A549 (cell line): ENCODE measurements at regions not wholly inside any gene's neighbourhood (a gene's known extent, or its start where the extent isn't known, plus 50 kb on each side); places are given as distances from the start of the nearest gene placed in this dataset.

Experiments
- ATAC-seq, 2 experiments: fragments of 200-7000 bp in 1 of 2; fragments of >200 bp in 1 of 2; cut with Nextera tagmentation in 1 of 2; cut with Tn5 transposase in 1 of 2; 3 replicates each; pipeline versions ENCODE4 v1.8.0 to v1.9.1; 2018 to 2020; ENCODE audit warnings: mild to moderate bottlenecking in 1 of 2, moderate library complexity in 1 of 2
- CTCF ChIA-PET: fragments of 300-600 bp; sonication (Branson Sonifier 250); formaldehyde crosslinking; extraction: SDS; loops from one replicate; lab custom pipeline; 2021; ENCODE audit warnings: antibody characterized with exemption, inconsistent platforms; lab: Yijun Ruan, JAX
- POLR2A ChIA-PET: fragments of 350-600 bp; formaldehyde crosslinking; extraction: SDS; loops from one replicate; lab custom pipeline; 2021; ENCODE audit warnings: antibody characterized with exemption, inconsistent platforms; lab: Yijun Ruan, JAX
- DNase-seq, 2 experiments: peaks; one replicate each; pipeline versions ENCODE4 v3.0.0 to v3.0.0-alpha.2; 2011 to 2016; ENCODE audit warnings: low read depth in 1 of 2, low spot score in 1 of 2
- FAIRE-seq: peaks from 2 replicates; lab custom pipeline; 2011; peaks lifted over from hg19 to GRCh38; lab: Jason Lieb, UNC
- H3K27ac ChIP-seq, 2 experiments: fragments of >200 bp; sonication (Bioruptor Twin); formaldehyde crosslinking; 3 replicates each; pipeline ENCODE4 v1.5.1; 2016 to 2017
- H3K4me1 ChIP-seq: fragments of >200 bp; sonication (Bioruptor Twin); formaldehyde crosslinking; 3 replicates; pipeline ENCODE4 v1.6.1; 2016
- H3K4me2 ChIP-seq: fragments of >200 bp; sonication (Bioruptor Twin); formaldehyde crosslinking; 3 replicates; pipeline ENCODE4 v1.6.1; 2016
- H3K4me3 ChIP-seq: fragments of >200 bp; sonication (Bioruptor Twin); formaldehyde crosslinking; 3 replicates; pipeline ENCODE4 v1.5.1; 2016
- H3K9me3 ChIP-seq: fragments of >200 bp; sonication (Bioruptor Twin); formaldehyde crosslinking; 3 replicates; pipeline ENCODE4 v1.6.1; 2016
- CBX2 ChIP-seq: fragments of 200-600 bp; sonication (generic); IDR thresholded peaks from 2 replicates; pipeline ENCODE4 v1.6.1; 2016; ENCODE audit warnings: low read depth, mild to moderate bottlenecking, borderline replicate concordance
- CHD2 ChIP-seq: fragments of 150-350 bp; IDR thresholded peaks from 2 replicates; pipeline ENCODE4 v1.6.1; 2014; ENCODE audit warnings: low read length; ENCODE audit not compliant: partially characterized antibody
- CHD4 ChIP-seq: fragments of 200-600 bp; sonication (generic); IDR thresholded peaks from 2 replicates; pipeline ENCODE4 v1.6.1; 2016; ENCODE audit warnings: antibody characterized with exemption, mild to moderate bottlenecking, borderline replicate concordance
- CTCF ChIP-seq: fragments of >200 bp; sonication (Bioruptor Twin); formaldehyde crosslinking; IDR thresholded peaks from 3 replicates; pipeline ENCODE4 v1.5.1; 2016
- ELK1 ChIP-seq: fragments of 150-350 bp; IDR thresholded peaks from 2 replicates; pipeline ENCODE4 v1.6.1; 2014; ENCODE audit warnings: low read depth, mild to moderate bottlenecking, low read length
- EP300 ChIP-seq, 2 experiments: fragments of >200 bp; sonication (Bioruptor Twin); formaldehyde crosslinking; IDR thresholded peaks; 2 replicates in 1 of 2; 3 replicates in 1 of 2; pipeline ENCODE4 v1.6.1; 2016 to 2017
- FOSB ChIP-seq: fragments of 250-450 bp; sonication (Bioruptor Pico); IDR thresholded peaks from 2 replicates; pipeline ENCODE4 v1.5.0; 2020; ENCODE audit warnings: mild to moderate bottlenecking, moderate library complexity
- GATA3 ChIP-seq: IDR thresholded peaks from 2 replicates; pipeline ENCODE4 v1.6.1; 2012; ENCODE audit warnings: borderline replicate concordance
- HEYL ChIP-seq: fragments of 250-450 bp; sonication (Bioruptor Pico); IDR thresholded peaks from 2 replicates; pipeline ENCODE4 v1.8.0; 2021; ENCODE audit warnings: mild to moderate bottlenecking, moderate library complexity
- HMGXB4 ChIP-seq: fragments of 250-450 bp; sonication (Bioruptor Pico); IDR thresholded peaks from 2 replicates; pipeline ENCODE4 v1.5.0; 2021; ENCODE audit warnings: mild to moderate bottlenecking, moderate library complexity, borderline replicate concordance
- HOXA7 ChIP-seq: fragments of 250-450 bp; sonication (Bioruptor Pico); IDR thresholded peaks from 2 replicates; pipeline ENCODE4 v1.5.0; 2020; ENCODE audit warnings: mild to moderate bottlenecking, moderate library complexity
- HOXB5 ChIP-seq: fragments of 250-450 bp; sonication (Bioruptor Pico); IDR thresholded peaks from 2 replicates; pipeline ENCODE4 v1.5.0; 2020; ENCODE audit warnings: mild to moderate bottlenecking, moderate library complexity
- JUNB ChIP-seq: fragments of >200 bp; sonication (Bioruptor Twin); formaldehyde crosslinking; IDR thresholded peaks from 2 replicates; pipeline ENCODE4 v1.6.1; 2016
- KDM5A ChIP-seq: fragments of 200-600 bp; sonication (generic); IDR thresholded peaks from 2 replicates; pipeline ENCODE4 v1.6.1; 2016; ENCODE audit warnings: antibody characterized with exemption, mild to moderate bottlenecking
- PBX3 ChIP-seq: IDR thresholded peaks from 2 replicates; pipeline ENCODE4 v1.6.1; 2012
- POLR2A ChIP-seq: IDR thresholded peaks from 2 replicates; pipeline ENCODE4 v1.6.1; 2012; ENCODE audit warnings: mild to moderate bottlenecking, low read length
- POLR2AphosphoS2 ChIP-seq: conservative IDR thresholded peaks from 2 replicates; pipeline ENCODE4 v1.6.1; 2012; ENCODE audit warnings: low read length, improper control_type of control experiment, inconsistent platforms
- RARB ChIP-seq: fragments of 250-450 bp; sonication (Bioruptor Pico); IDR thresholded peaks from 2 replicates; pipeline ENCODE4 v1.8.0; 2021; ENCODE audit warnings: mild to moderate bottlenecking, moderate library complexity
- REST ChIP-seq: fragments of 200-600 bp; sonication (generic); IDR thresholded peaks from 2 replicates; pipeline ENCODE4 v1.6.1; 2016; ENCODE audit warnings: antibody characterized with exemption, mild to moderate bottlenecking, moderate library complexity
- RFX5 ChIP-seq: fragments of 450-650 bp; IDR thresholded peaks from 2 replicates; pipeline ENCODE4 v1.7.1; 2014; ENCODE audit warnings: antibody characterized with exemption, mild to moderate bottlenecking, moderate library complexity
- TP53 ChIP-seq: fragments of 250-450 bp; sonication (Bioruptor Pico); IDR thresholded peaks from 2 replicates; pipeline ENCODE4 v1.5.0; 2021; ENCODE audit warnings: mild to moderate bottlenecking, moderate library complexity
- USF2 ChIP-seq: fragments of 450-650 bp; IDR thresholded peaks from 2 replicates; pipeline ENCODE4 v1.6.1; 2014; ENCODE audit warnings: antibody characterized with exemption
- ZC3H11A ChIP-seq: fragments of 450-650 bp; IDR thresholded peaks from 2 replicates; pipeline ENCODE4 v1.6.1; 2014; ENCODE audit warnings: antibody characterized with exemption, mild to moderate bottlenecking
- ZSCAN20 ChIP-seq: fragments of 250-450 bp; sonication (Bioruptor Pico); IDR thresholded peaks from 2 replicates; pipeline ENCODE4 v1.8.0; 2022; ENCODE audit warnings: mild to moderate bottlenecking, moderate library complexity
- WGBS: methylation state at CpG from one replicate; pipeline ENCODE4 v1.1.6; 2017; ENCODE audit errors: missing lambda C conversion rate; 5-methylcytosine and 5-hydroxymethylcytosine counted together

- POLR2A ChIA-PET: no interaction called here
- TF ChIP-seq CHD2: no peak
- no peak for TF ChIP-seq PBX3
- TF ChIP-seq HOXB5: no peak
- no peak for TF ChIP-seq USF2
- TF ChIP-seq RFX5: no peak
- no peak for TF ChIP-seq ZC3H11A
- no peak for TF ChIP-seq KDM5A
- no peak for TF ChIP-seq TP53 (CRISPR knock-in tag)
- no peak for TF ChIP-seq RARB
- TF ChIP-seq ZSCAN20 (CRISPR knock-in tag): no peak
- no peak for TF ChIP-seq GATA3
- no peak for TF ChIP-seq CBX2
- no peak for TF ChIP-seq ELK1
- TF ChIP-seq JUNB: no peak
- TF ChIP-seq, all 56 proteins: peak for 0
- ATAC-seq (no peak), FAIRE-seq (no peak), DNase-seq (no peak)
- Histone ChIP-seq H3K27ac (no peak overlapping the region), H3K4me2 (no peak overlapping the region), H3K4me1 (no peaks in the 10 kb centered on the region), H3K9me3 (0 out of 3 replicates have a peak, but pooled peaks cover 3% of the 10 kb centered on the region), H3K4me3 (no peak overlapping the region)
- CTCF ChIA-PET: interaction anchor here (0.9 kb wide), 1 partner anchor 26 kb away, joined by 3 read pairs; no protein-coding TSS in a partner anchor
- WGBS: 66% methylated on average over 5 of the region's 5 CpGs
These were observed 140.5 kb downstream of the ZBTB18 start for GRCh38 chr1:244191581-244191980.

- no peaks in the 10 kb centered on the region for H3K4me1 ChIP-seq
- 0 out of 3 replicates have a peak, but pooled peaks cover 3% of the 10 kb centered on the region for H3K9me3 ChIP-seq
- no peak for TF ChIP-seq POLR2A
- no peak for TF ChIP-seq CTCF
- TF ChIP-seq EP300 (IDR thresholded peaks at IDR 0.05): no peak
- no peak for TF ChIP-seq HMGXB4 (CRISPR knock-in tag)
- no peak for TF ChIP-seq KDM5A
- TF ChIP-seq CHD4: no peak
- no peak for TF ChIP-seq FOSB
- TF ChIP-seq CBX2: no peak
- TF ChIP-seq POLR2AphosphoS2: no peak
- no peak for TF ChIP-seq REST
- TF ChIP-seq HEYL: no peak
- TF ChIP-seq HOXA7 (CRISPR knock-in tag): no peak
- no peak for TF ChIP-seq ELK1
- ChIA-PET CTCF (no interaction called here), POLR2A (no interaction called here)
- no peak overlapping the region for H3K27ac ChIP-seq
- DNase-seq: no peak
- 56% methylated on average over 3 of the region's 3 CpGs for WGBS
- H3K4me3 ChIP-seq: no peak overlapping the region
- no peak overlapping the region for H3K4me2 ChIP-seq
- no peak for FAIRE-seq
- ATAC-seq: no peak
These were observed 141.2 kb downstream of the ZBTB18 start for GRCh38 chr1:244192325-244192724.
